CD4-positive, alpha-beta T cell treated with Interleukin-6 at 100 ng/mL for 8 hours (primary cell): ENCODE measurements at regions not wholly inside any gene's neighbourhood (a gene's known extent, or its start where the extent isn't known, plus 50 kb on each side); places are given as distances from the start of the nearest gene placed in this dataset.

Experiments
- DNase-seq: peaks from one replicate; pipeline ENCODE4 v3.0.0-alpha.2; 2020; ENCODE audit warnings: mixed read lengths, low spot score

- no peak for DNase-seq
Observed at GRCh38 chr7:45350896-45351295, 193.3 kb downstream of the RAMP3 start.

GRCh38 chr7:45358287-45358686 is 200.7 kb downstream of the RAMP3 start:
- no peak for DNase-seq

GRCh38 chr7:45359250-45359649 is 201.7 kb downstream of the RAMP3 start:
- no peak for DNase-seq

GRCh38 chr7:45359776-45360175 is 202.2 kb downstream of the RAMP3 start:
- DNase-seq = no peak

GRCh38 chr7:45363669-45364068 is 206.1 kb downstream of the RAMP3 start:
- DNase-seq = no peak

- no peak for DNase-seq
Observed at GRCh38 chr7:45365341-45365740, 207.8 kb downstream of the RAMP3 start.

GRCh38 chr7:45366475-45366874 is 207.7 kb upstream of the ADCY1 start:
- DNase-seq = no peak

- DNase-seq = no peak
Observed at GRCh38 chr7:45367026-45367425, 207.1 kb upstream of the ADCY1 start.

- no peak for DNase-seq
Observed at GRCh38 chr7:45368129-45368807, 205.9 kb upstream of the ADCY1 start.

- no peak for DNase-seq
Observed at GRCh38 chr7:45384499-45384898, 189.7 kb upstream of the ADCY1 start.

GRCh38 chr7:45387837-45388236 is 186.3 kb upstream of the ADCY1 start:
- no peak for DNase-seq

- no peak for DNase-seq
Observed at GRCh38 chr7:45389073-45389872, 184.9 kb upstream of the ADCY1 start.

- DNase-seq = no peak
Observed at GRCh38 chr7:45390180-45390579, 184.0 kb upstream of the ADCY1 start.

- no peak for DNase-seq
Observed at GRCh38 chr7:45390731-45391130, 183.4 kb upstream of the ADCY1 start.

- DNase-seq = no peak
Observed at GRCh38 chr7:45391618-45392451, 182.3 kb upstream of the ADCY1 start.

GRCh38 chr7:45394117-45394708 is 180.0 kb upstream of the ADCY1 start:
- no peak for DNase-seq

GRCh38 chr7:45399069-45399468 is 175.1 kb upstream of the ADCY1 start:
- DNase-seq = no peak

- DNase-seq = no peak
Observed at GRCh38 chr7:45400680-45401079, 173.5 kb upstream of the ADCY1 start.

GRCh38 chr7:45401155-45401554 is 173.0 kb upstream of the ADCY1 start:
- no peak for DNase-seq

- DNase-seq = no peak
Observed at GRCh38 chr7:45401851-45402250, 172.3 kb upstream of the ADCY1 start.

- DNase-seq = no peak
Observed at GRCh38 chr7:45402480-45403218, 171.5 kb upstream of the ADCY1 start.

- DNase-seq = no peak
Observed at GRCh38 chr7:45404622-45405021, 169.5 kb upstream of the ADCY1 start.
